ENCODE measurements at regions not wholly inside any gene's neighbourhood (a gene's known extent, or its start where the extent isn't known, plus 50 kb on each side); places are given as distances from the start of the nearest gene placed in this dataset.

DNA sequence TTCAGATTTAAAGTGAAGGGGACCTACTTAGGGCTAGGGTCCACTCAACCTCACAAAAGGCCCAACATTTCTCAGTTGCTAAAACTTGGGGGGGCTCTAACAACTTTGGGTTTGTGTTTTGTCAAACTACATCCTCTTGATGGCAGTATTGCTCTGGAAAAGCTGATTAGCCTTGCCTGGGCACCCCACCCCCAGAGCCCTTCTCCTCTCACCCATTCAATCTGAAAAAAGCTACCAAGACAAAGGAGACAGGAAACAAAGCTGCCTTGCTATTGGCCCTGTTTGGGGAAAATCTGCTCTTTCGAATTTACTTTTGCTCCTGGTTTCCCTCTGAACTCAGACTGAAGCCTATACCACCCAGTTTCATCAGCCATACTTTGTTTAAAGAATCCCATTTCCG is 195.2 kb upstream of the STK26 start:
- Mint-ChIP-seq H3K27me3 (ENCODE audit: low read depth) (no peaks in the 10 kb centered on the region), H3K27ac (peak overlapping the region; percentile 79), H3K9me3 (no peaks in the 10 kb centered on the region), H3K4me1 (ENCODE audit: low read depth) (peaks cover 36% of the 10 kb centered on the region), H3K4me3 (peak overlapping the region; percentile 76), H3K36me3 (ENCODE audit: low read depth) (peaks cover 5% of the 10 kb centered on the region)
- CTCF ChIA-PET, result interaction anchor here (0.6 to 3.1 kb wide), 17 partner anchors 9 to 803 kb away, joined by 3 to 10 read pairs (median 5); partner anchors contain the start of gene RAP2C
- peak; percentile 78 for DNase-seq
- intact Hi-C loops (cut with micrococcal nuclease), result loop anchor here (1.0 to 5.0 kb wide), 5 partner anchors 11 to 787 kb away; no protein-coding TSS in a partner anchor

DNA sequence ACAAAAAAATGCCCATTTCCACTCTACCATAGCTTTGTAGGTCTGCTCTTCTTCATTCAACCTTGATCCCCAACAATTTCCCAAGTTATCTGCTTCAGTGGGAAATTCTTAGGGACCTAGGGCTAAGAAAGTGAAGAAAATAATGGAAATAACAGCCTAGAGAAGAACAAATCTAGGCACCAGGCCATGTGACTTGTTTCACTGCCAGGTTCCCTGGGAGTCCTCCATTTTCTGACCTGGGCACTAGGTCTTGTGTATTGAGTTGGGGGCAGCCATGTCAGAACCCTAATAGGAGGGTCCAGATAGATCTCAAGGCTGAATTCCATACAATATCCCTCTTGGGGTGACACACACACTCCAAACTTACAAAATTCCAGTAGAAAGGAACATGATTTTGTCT is 194.6 kb upstream of the STK26 start:
- H3K4me3 Mint-ChIP-seq, result peak overlapping the region; percentile 76
- DNase-seq, result peak; percentile 13
- peak overlapping the region; percentile 91 for H3K27ac Mint-ChIP-seq
- H3K9me3 Mint-ChIP-seq, result no peaks in the 10 kb centered on the region
- peaks cover 5% of the 10 kb centered on the region for H3K36me3 Mint-ChIP-seq (ENCODE audit: low read depth)
- H3K4me1 Mint-ChIP-seq (ENCODE audit: low read depth), result peaks cover 36% of the 10 kb centered on the region
- intact Hi-C loops (cut with micrococcal nuclease), result loop anchor here (1.0 to 5.0 kb wide), 5 partner anchors 11 to 786 kb away; no protein-coding TSS in a partner anchor
- no peaks in the 10 kb centered on the region for H3K27me3 Mint-ChIP-seq (ENCODE audit: low read depth)
- CTCF ChIA-PET, result interaction anchor here (0.6 to 3.1 kb wide), 15 partner anchors 9 to 802 kb away, joined by 3 to 10 read pairs (median 5); partner anchors contain the start of gene RAP2C

DNA sequence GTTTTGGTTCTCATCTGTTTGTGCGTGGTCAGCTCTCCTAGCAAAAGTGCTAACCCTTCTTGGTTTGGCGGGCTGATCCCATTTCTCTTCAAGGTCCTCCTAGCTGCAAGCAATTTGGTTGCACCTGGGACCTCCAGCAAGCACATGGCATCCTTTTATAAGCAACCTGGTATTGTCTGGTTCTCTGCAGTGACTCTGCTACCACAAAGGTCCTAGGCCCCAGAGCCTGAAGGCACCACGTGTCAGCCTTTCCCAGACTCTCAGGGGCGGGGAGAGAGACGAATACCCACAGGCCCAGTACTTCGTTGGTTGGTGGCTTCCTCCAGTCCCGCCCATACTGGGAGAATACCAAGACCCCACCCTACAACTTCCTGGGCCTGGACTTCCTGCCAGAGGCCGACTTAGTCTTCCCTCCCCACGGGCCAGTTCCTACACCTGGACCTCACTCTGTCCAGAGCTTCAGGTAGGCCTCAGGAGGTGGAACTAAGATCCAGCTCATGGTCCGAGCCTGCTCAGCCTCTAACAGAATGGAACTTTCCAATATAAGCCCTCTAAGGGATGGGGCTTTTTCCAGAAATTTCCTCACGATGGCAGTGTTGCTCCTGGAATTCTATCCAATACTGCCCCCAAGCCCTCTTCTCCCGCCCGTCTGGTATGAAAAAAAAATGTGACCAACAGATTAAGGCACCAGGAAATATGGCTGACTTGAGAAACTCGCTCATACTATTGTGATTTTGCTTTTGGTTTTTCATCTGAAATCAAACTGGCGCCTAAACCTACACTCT is 192.5 kb upstream of the STK26 start:
- CTCF ChIA-PET, result interaction anchor here (1.0 to 1.4 kb wide), 3 partner anchors 15 to 462 kb away, joined by 3 read pairs; no protein-coding TSS in a partner anchor
- intact Hi-C loops (cut with micrococcal nuclease), result loop anchor here (1.0 to 10.0 kb wide), 8 partner anchors 156 to 1127 kb away; partner anchors contain the start of genes HS6ST2, RAP2C and STK26
- peak overlapping the region; percentile 94 for H3K27ac Mint-ChIP-seq
- H3K4me1 Mint-ChIP-seq (ENCODE audit: low read depth), result peaks cover 31% of the 10 kb centered on the region
- H3K9me3 Mint-ChIP-seq, result no peaks in the 10 kb centered on the region
- peaks cover 3% of the 10 kb centered on the region for H3K36me3 Mint-ChIP-seq (ENCODE audit: low read depth)
- H3K27me3 Mint-ChIP-seq (ENCODE audit: low read depth), result no peaks in the 10 kb centered on the region
- peak; percentile 85 for DNase-seq
- peak overlapping the region; percentile 87 for H3K4me3 Mint-ChIP-seq

DNA sequence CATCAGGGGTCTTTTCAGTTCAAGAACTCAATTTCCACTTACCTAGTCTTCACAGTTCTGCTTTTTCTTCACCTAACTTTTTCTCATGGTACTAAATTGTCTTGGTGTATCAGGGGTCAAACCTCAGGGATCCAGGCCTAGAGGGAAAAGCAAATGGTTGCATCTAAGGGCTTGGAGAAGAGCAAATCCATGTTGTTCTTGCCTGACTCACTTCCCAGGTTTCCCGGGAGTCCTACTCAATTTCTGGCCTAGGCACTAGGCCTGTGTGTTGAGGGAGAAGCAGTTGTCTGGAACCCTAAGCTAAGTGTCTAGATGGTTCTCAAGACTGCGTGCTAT is 191.9 kb upstream of the STK26 start:
- no peak for DNase-seq
- H3K27ac Mint-ChIP-seq, result peak overlapping the region; percentile 94
- intact Hi-C loops (cut with micrococcal nuclease), result loop anchor here (2.0 to 10.0 kb wide), 6 partner anchors 156 to 1126 kb away; partner anchors contain the start of gene HS6ST2
- H3K36me3 Mint-ChIP-seq (ENCODE audit: low read depth), result peaks cover 3% of the 10 kb centered on the region
- H3K27me3 Mint-ChIP-seq (ENCODE audit: low read depth), result no peaks in the 10 kb centered on the region
- H3K9me3 Mint-ChIP-seq, result no peaks in the 10 kb centered on the region
- H3K4me3 Mint-ChIP-seq, result peak overlapping the region; percentile 87
- peaks cover 26% of the 10 kb centered on the region for H3K4me1 Mint-ChIP-seq (ENCODE audit: low read depth)
- CTCF ChIA-PET, result interaction anchor here (0.5 to 1.4 kb wide), 3 partner anchors 13 to 461 kb away, joined by 3 read pairs; no protein-coding TSS in a partner anchor

DNA sequence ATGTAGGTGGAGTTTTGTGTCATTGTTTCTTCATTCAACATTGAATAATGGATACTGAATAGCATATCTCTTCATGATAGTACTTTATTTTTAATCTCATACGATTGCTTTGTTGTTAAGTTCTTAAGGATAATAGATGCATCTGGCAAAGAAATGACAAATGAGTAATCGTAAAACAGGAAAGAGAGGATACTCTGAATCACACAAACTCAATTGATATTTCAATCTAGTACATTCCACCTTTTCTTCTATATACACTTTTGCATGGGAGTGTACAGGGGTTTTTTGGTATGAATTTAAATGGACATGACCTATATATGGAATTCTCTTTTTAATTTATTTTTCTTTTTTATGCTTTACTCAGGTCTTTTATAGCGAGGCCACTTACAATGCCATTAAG is 186.9 kb upstream of the STK26 start:
- CTCF ChIA-PET, result no interaction called here

DNA sequence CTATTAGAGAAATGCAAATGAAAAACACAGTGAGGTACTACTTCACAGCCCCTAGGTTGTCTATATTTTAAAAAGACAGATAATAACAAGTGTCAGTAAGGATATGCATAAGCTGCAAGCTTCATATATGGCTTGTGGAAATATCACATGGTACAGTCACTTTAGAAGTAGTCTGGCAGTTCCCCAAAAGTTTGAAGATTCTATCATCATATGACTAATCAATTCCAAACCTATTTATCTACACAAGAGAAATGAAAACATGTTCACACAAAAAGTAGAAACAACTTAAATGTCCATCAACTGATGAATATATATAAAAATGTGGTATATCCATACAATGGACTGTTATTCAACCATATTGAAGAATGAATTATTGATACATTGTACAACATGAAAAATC is 185.8 kb upstream of the STK26 start:
- H3K27ac Mint-ChIP-seq, result no peak overlapping the region
- H3K4me1 Mint-ChIP-seq (ENCODE audit: low read depth), result peaks cover 4% of the 10 kb centered on the region
- no peaks in the 10 kb centered on the region for H3K36me3 Mint-ChIP-seq (ENCODE audit: low read depth)
- no peaks in the 10 kb centered on the region for H3K9me3 Mint-ChIP-seq
- H3K27me3 Mint-ChIP-seq (ENCODE audit: low read depth), result no peaks in the 10 kb centered on the region
- no peak for DNase-seq
- CTCF ChIA-PET, result interaction anchor here (1.0 kb wide), 2 partner anchors 9 to 387 kb away, joined by 3 to 4 read pairs; no protein-coding TSS in a partner anchor
- intact Hi-C loops (cut with micrococcal nuclease), result loop anchor here (10.0 kb wide), 1 partner anchor 237 kb away; no protein-coding TSS in a partner anchor
- no peak overlapping the region for H3K4me3 Mint-ChIP-seq

More for the DNA sequence above, 186.9 kb upstream of the STK26 start:
- Mint-ChIP-seq H3K27ac (no peak overlapping the region), H3K27me3 (ENCODE audit: low read depth) (no peaks in the 10 kb centered on the region), H3K4me3 (no peak overlapping the region), H3K36me3 (ENCODE audit: low read depth) (no peaks in the 10 kb centered on the region), H3K4me1 (ENCODE audit: low read depth) (peaks cover 14% of the 10 kb centered on the region), H3K9me3 (no peaks in the 10 kb centered on the region)
- DNase-seq, result no peak
- intact Hi-C loops (cut with micrococcal nuclease), result loop anchor here (10.0 kb wide), 1 partner anchor 239 kb away; no protein-coding TSS in a partner anchor

DNA sequence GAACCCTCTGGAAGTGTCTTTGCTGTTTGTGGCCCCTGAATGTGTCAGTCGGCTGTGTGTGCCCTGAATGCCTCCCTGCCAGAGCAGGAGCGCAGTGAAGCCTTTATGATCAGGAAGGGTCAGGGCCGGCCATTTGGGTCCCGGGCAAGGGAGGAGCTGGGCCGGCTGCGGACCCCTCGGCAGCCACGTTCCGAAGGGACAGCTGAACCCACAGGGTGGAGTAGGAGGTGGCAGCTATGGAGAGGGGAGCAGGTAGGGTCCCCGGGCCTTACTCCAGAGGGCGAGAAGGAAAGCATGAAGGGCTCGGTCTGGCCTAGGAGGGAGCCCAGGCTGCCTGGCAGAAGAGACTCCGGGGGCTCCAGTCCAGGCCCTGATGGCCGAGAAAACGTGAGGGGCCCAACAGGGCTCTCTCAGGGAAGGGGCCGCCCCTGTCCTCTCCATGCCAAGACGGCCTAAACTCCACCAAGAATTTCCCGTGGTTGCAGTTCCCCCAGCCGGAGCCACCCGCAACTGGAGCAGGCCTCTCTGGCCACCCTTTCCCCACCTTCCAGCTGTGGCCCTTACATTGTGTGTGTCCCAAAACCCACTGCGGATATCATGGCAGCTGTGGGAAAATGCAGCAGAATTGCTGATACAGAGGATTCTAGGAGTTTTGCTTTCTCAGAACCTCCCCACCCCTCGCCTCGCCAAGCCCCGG is 182.2 kb upstream of the STK26 start:
- no peak overlapping the region for H3K4me3 Mint-ChIP-seq
- no peak overlapping the region for H3K27ac Mint-ChIP-seq
- CTCF ChIA-PET, result interaction anchor here (0.7 to 2.3 kb wide), 13 partner anchors 9 to 774 kb away, joined by 3 to 15 read pairs (median 5); partner anchors contain the start of genes RAP2C and STK26

DNA sequence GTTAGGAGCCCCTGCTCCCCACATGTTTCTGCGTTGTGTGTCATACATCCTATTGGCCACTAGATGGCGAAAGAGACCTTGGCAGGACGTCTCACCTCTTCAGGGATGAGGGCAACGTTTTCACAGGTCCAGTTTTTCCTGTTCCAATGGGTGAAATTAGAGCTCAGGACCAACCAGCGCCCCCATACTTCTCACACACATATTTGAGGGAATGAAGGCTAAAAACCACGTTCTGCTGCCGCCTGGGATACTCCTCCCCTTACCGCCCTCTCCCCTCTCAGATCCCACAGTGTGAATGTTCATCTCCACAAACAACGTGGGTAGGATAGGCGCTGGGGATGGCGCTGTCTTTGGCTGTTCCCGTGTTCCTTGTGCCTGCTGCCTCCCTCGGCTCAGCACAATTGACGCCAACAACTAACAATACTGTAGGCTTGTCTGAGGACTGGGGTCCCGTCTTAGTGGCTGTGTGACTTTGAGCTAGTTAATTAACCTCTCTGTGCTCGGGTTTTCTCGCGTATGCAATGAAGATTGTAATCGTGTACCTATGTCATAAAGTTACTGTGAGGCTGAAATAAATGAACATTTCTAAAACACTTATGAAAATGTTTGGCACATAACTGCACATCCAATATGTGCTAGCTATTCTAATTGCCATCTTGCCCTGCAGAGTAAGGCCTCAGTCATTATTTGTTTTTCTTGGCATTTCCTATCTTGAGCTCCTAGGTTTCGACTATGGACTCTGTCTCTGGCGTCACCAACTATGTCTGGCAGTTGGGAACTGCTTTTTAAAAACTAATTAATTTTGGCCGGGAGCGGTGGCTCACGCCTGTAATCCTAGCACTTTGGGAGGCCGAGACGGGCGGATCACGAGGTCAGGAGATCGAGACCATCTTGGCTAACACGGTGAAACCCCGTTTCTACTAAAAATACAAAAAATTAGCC is 181.3 kb upstream of the STK26 start:
- intact Hi-C loops (cut with micrococcal nuclease), result loop anchor here (1.0 to 5.0 kb wide), 4 partner anchors 251 to 774 kb away; partner anchors contain the start of gene RAP2C
- peak; percentile 25 for DNase-seq
- Mint-ChIP-seq H3K9me3 (no peaks in the 10 kb centered on the region), H3K4me1 (ENCODE audit: low read depth) (peaks cover 4% of the 10 kb centered on the region), H3K4me3 (no peak overlapping the region), H3K27me3 (ENCODE audit: low read depth) (no peaks in the 10 kb centered on the region), H3K27ac (no peak overlapping the region), H3K36me3 (ENCODE audit: low read depth) (no peaks in the 10 kb centered on the region)
- CTCF ChIA-PET, result interaction anchor here (0.6 to 2.3 kb wide), 18 partner anchors 8 to 773 kb away, joined by 3 to 15 read pairs (median 4); partner anchors contain the start of genes RAP2C and STK26

More for the DNA sequence above, 182.2 kb upstream of the STK26 start:
- no peak for DNase-seq
- H3K9me3 Mint-ChIP-seq, result no peaks in the 10 kb centered on the region
- intact Hi-C loops (cut with micrococcal nuclease), result loop anchor here (1.0 to 5.0 kb wide), 4 partner anchors 251 to 774 kb away; partner anchors contain the start of gene RAP2C
- no peaks in the 10 kb centered on the region for H3K27me3 Mint-ChIP-seq (ENCODE audit: low read depth)
- peaks cover 4% of the 10 kb centered on the region for H3K4me1 Mint-ChIP-seq (ENCODE audit: low read depth)
- no peaks in the 10 kb centered on the region for H3K36me3 Mint-ChIP-seq (ENCODE audit: low read depth)

DNA sequence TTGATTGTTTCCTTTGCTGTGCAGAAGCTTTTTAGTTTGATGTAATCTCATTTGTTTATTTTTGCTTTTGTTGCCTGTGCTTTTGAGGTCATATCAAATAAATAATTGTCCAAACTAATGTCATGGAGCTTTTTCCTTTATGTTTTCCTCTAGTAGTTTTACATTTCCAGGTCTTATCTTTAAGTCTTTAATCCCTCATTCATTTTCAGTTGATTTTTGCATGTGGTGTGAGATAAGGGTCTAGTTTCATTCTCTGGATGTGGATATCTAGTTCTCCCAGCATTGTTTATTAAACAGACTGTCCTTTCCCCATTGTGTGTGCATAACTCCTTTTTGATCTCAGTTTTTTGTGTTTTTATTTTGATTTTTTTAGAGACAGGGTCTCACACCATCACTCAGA is 179.1 kb upstream of the STK26 start:
- H3K4me3 Mint-ChIP-seq, result no peak overlapping the region
- CTCF ChIA-PET, result interaction anchor here (0.6 to 1.3 kb wide), 7 partner anchors 11 to 789 kb away, joined by 3 to 5 read pairs (median 3); partner anchors contain the start of genes RAP2C and STK26
- H3K27me3 Mint-ChIP-seq (ENCODE audit: low read depth), result no peaks in the 10 kb centered on the region
- intact Hi-C loops (cut with micrococcal nuclease), result loop anchor here (5.0 kb wide), 1 partner anchor 248 kb away; no protein-coding TSS in a partner anchor
- H3K4me1 Mint-ChIP-seq (ENCODE audit: low read depth), result peaks cover 2% of the 10 kb centered on the region
- no peaks in the 10 kb centered on the region for H3K36me3 Mint-ChIP-seq (ENCODE audit: low read depth)
- H3K9me3 Mint-ChIP-seq, result no peaks in the 10 kb centered on the region
- no peak overlapping the region for H3K27ac Mint-ChIP-seq
- no peak for DNase-seq

DNA sequence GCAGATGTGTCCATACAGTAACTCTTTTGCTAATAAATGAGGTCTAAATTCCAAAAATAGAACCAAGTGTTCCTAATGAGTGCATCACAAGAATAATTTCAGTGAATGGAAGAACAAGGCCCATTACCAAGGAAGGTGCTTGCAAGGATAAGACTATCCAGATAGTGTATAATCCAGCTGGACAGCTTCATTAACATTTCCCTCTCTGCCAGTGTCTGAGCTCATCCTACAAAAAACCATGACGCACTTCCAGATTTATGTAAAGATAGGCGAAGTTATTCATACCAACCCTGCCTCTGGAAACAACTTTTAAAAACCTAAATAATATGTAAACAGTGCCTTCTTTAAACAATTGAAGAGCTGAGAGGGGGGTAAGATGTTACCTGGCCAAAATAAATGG is 177.9 kb upstream of the STK26 start:
- CTCF ChIA-PET, result interaction anchor here (0.7 to 1.7 kb wide), 3 partner anchors 15 to 1852 kb away, joined by 3 to 9 read pairs (median 3); partner anchors contain the start of gene RAP2C
- H3K9me3 Mint-ChIP-seq, result no peaks in the 10 kb centered on the region
- H3K27ac Mint-ChIP-seq, result no peak overlapping the region
- no peak overlapping the region for H3K4me3 Mint-ChIP-seq
- no peaks in the 10 kb centered on the region for H3K27me3 Mint-ChIP-seq (ENCODE audit: low read depth)
- H3K36me3 Mint-ChIP-seq (ENCODE audit: low read depth), result no peaks in the 10 kb centered on the region
- intact Hi-C loops (cut with micrococcal nuclease), result no loop called here
- DNase-seq, result no peak
- peaks cover 2% of the 10 kb centered on the region for H3K4me1 Mint-ChIP-seq (ENCODE audit: low read depth)

DNA sequence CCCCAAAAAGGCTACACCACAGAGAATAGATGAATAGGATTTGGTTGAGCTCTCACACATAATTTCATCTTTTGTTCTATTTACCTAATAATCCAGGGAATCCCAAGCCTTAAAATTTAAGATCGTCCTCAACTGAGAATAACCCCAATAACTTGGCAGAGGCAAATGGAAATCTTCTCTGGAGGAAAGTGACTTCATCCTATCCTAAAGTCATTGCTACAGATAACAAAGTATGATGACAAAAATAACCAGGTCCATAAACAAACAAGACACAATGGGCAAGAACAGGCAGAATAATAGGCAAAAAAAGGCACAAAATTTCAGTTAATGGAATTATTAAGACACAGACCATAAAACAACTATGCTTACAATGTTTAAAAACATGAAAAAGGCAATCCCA is 177.3 kb upstream of the STK26 start:
- DNase-seq, result no peak

More for the DNA sequence above, 177.3 kb upstream of the STK26 start:
- Mint-ChIP-seq H3K27me3 (ENCODE audit: low read depth) (no peaks in the 10 kb centered on the region), H3K27ac (no peak overlapping the region), H3K9me3 (no peaks in the 10 kb centered on the region), H3K4me3 (no peak overlapping the region), H3K4me1 (ENCODE audit: low read depth) (peaks cover 2% of the 10 kb centered on the region), H3K36me3 (ENCODE audit: low read depth) (no peaks in the 10 kb centered on the region)
- intact Hi-C loops (cut with micrococcal nuclease), result no loop called here
- CTCF ChIA-PET, result interaction anchor here (0.7 to 1.7 kb wide), 3 partner anchors 16 to 1851 kb away, joined by 3 to 9 read pairs (median 3); partner anchors contain the start of gene RAP2C
